OCI-LY7 (cell line): ENCODE measurements at regions not wholly inside any gene's neighbourhood (a gene's known extent, or its start where the extent isn't known, plus 50 kb on each side); places are given as distances from the start of the nearest gene placed in this dataset.

ENCODE experiments used
- BruUV-seq: library from RNA; stranded (reverse); fragments of 400-500 nt; replicated peaks from 2 replicates; lab custom pipeline; 2021; lab: Mats Ljungman, UMichigan
- CTCF ChIA-PET: fragments of 300-600 bp; sonication (Branson Sonifier 250); formaldehyde crosslinking; loops from one replicate; lab custom pipeline; 2022; ENCODE audit warnings: antibody characterized with exemption; ENCODE audit not compliant: unreplicated experiment; lab: Charles Lee
- POLR2A ChIA-PET: fragments of 300-600 bp; sonication (Branson Sonifier 250); formaldehyde crosslinking; loops from one replicate; lab custom pipeline; 2022; ENCODE audit warnings: antibody characterized with exemption; lab: Charles Lee
- DNase-seq: peaks from one replicate; pipeline ENCODE4 v3.0.0-alpha.2; 2015; ENCODE audit warnings: low spot score
- H2AFZ ChIP-seq: fragments of 200-600 bp; sonication (generic), shearing (Covaris generic); 2 replicates; pipeline ENCODE4 v1.6.1; 2014; ENCODE audit warnings: mild to moderate bottlenecking, antibody characterized with exemption, low read length, moderate library complexity
- H3K27ac ChIP-seq: fragments of 200-600 bp; sonication (generic); 2 replicates; pipeline ENCODE4 v1.5.1; 2014; ENCODE audit warnings: mixed run types, low read depth, mild to moderate bottlenecking, moderate library complexity, low read length, inconsistent platforms; ENCODE audit not compliant: poor library complexity, severe bottlenecking
- H3K36me3 ChIP-seq: fragments of 200-600 bp; sonication (generic); 2 replicates; pipeline ENCODE4 v1.6.1; 2014; ENCODE audit warnings: mild to moderate bottlenecking, antibody characterized with exemption, low read length, moderate library complexity, mixed read lengths; ENCODE audit not compliant: insufficient read depth
- H3K4me1 ChIP-seq: fragments of 200-600 bp; sonication (generic); 2 replicates; pipeline ENCODE4 v1.5.1; 2014; ENCODE audit warnings: mild to moderate bottlenecking, low read length; ENCODE audit not compliant: insufficient read depth, poor library complexity, severe bottlenecking
- H3K4me2 ChIP-seq: fragments of 200-600 bp; sonication (generic); 2 replicates; pipeline ENCODE4 v1.6.1; 2014; ENCODE audit warnings: mild to moderate bottlenecking, low read length
- H3K4me3 ChIP-seq: fragments of 200-600 bp; sonication (generic); 2 replicates; pipeline ENCODE4 v1.5.1; 2014; ENCODE audit warnings: mild to moderate bottlenecking, low read depth, low read length; ENCODE audit not compliant: poor library complexity, severe bottlenecking
- H3K79me2 ChIP-seq: fragments of 200-600 bp; sonication (generic); 2 replicates; pipeline ENCODE4 v1.6.1; 2016; ENCODE audit warnings: low read depth, mild to moderate bottlenecking, low read length, moderate library complexity, mixed read lengths; ENCODE audit not compliant: insufficient read depth
- H3K9me2 ChIP-seq: fragments of 200-600 bp; sonication (generic); 2 replicates; pipeline ENCODE4 v1.6.1; 2016; ENCODE audit warnings: mild to moderate bottlenecking, low read length, mixed read lengths; ENCODE audit not compliant: insufficient read depth
- H3K9me3 ChIP-seq: fragments of 200-600 bp; sonication (generic); 2 replicates; pipeline ENCODE4 v1.6.1; 2014; ENCODE audit warnings: mild to moderate bottlenecking, mixed run types, low read length, mixed read lengths
- H4K20me1 ChIP-seq: fragments of 200-600 bp; sonication (generic); 2 replicates; pipeline ENCODE4 v1.6.1; 2014; ENCODE audit warnings: mild to moderate bottlenecking, antibody characterized with exemption, low read length, moderate library complexity, mixed read lengths; ENCODE audit not compliant: insufficient read depth
- EZH2phosphoT487 ChIP-seq: fragments of 200-600 bp; sonication (generic); IDR thresholded peaks from 2 replicates; pipeline ENCODE4 v1.6.1; 2018; ENCODE audit warnings: low read depth, borderline replicate concordance, mild to moderate bottlenecking, mixed run types, antibody characterized with exemption, low read length, moderate library complexity, mixed read lengths
- intact Hi-C: fragments of 100-400 bp; cut with micrococcal nuclease; formaldehyde crosslinking; loops from one replicate; pipeline ENCODE4 v1.10.0; 2022; ENCODE audit not compliant: unreplicated experiment

DNA sequence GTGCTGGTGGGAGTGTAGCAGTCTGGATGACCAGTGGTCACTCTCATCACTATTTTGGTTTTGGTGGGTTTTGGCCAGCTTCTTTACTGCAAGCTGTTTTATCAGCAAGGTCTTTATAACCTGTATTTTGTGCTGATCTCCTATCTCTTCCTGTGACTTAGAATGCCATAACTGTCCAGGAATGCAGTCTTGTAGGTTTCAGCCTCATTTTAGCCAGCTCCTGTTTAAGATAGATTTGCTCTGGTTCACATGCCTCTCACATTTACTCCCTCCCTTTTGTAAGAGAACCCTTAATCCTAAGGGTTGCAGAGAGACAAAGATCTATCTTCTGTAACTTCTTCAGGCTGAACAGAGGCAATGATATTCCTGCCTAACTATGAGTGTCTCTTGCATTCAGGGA is 51.2 kb upstream of the INHBA start:
- no peak overlapping the region for H3K4me2 ChIP-seq
- no peak overlapping the region for H3K4me3 ChIP-seq
- H2AFZ ChIP-seq = no peak overlapping the region
- no peak for TF ChIP-seq EZH2phosphoT487
- POLR2A ChIA-PET = no interaction called here
- intact Hi-C loops = no loop called here
- H3K27ac ChIP-seq = no peak overlapping the region
- no peaks in the 10 kb centered on the region for H4K20me1 ChIP-seq
- CTCF ChIA-PET = no interaction called here
- no TSS peak for BruUV-seq
- H3K4me1 ChIP-seq = no peaks in the 10 kb centered on the region
- peaks cover 34% of the 10 kb centered on the region for H3K9me3 ChIP-seq
- no peaks in the 10 kb centered on the region for H3K79me2 ChIP-seq
- no peaks in the 10 kb centered on the region for H3K9me2 ChIP-seq
- DNase-seq = no peak
- no peaks in the 10 kb centered on the region for H3K36me3 ChIP-seq
